HCT116 (cell line): ENCODE measurements at regions not wholly inside any gene's neighbourhood (a gene's known extent, or its start where the extent isn't known, plus 50 kb on each side); places are given as distances from the start of the nearest gene placed in this dataset.
"Not testable (repeated sequence)": the region's sequence is repeated elsewhere in the genome, so short reads cannot be mapped to it uniquely, and the experiment has no call there.

Source experiments
- ATAC-seq: fragments of 200-7000 bp; cut with Tn5 transposase; 2 replicates; pipeline ENCODE4 v1.9.1; 2020; ENCODE audit warnings: mild to moderate bottlenecking, moderate library complexity
- BruUV-seq: library from RNA; stranded (reverse); fragments of 400-500 nt; replicated peaks from 2 replicates; lab custom pipeline; 2021; lab: Mats Ljungman, UMichigan
- CTCF ChIA-PET: fragments of 300-600 bp; sonication (Branson Sonifier 250); formaldehyde crosslinking; loops from one replicate; lab custom pipeline; 2021; ENCODE audit warnings: antibody characterized with exemption; lab: Charles Lee
- POLR2A ChIA-PET: fragments of 300-600, 350-600 bp; sonication (Branson Sonifier 250); formaldehyde crosslinking; loops from one replicate; lab custom pipeline; 2021; ENCODE audit warnings: antibody characterized with exemption; lab: Charles Lee
- RAD21 ChIA-PET, 2 experiments: fragments of 300-600 bp; sonication (Branson Sonifier 250); formaldehyde crosslinking; loops; one replicate each; lab custom pipeline; 2023; ENCODE audit warnings: low total read pairs in 2 of 2; ENCODE audit not compliant: uncharacterized antibody in 2 of 2, unreplicated experiment in 2 of 2, low non-redundant PET in 1 of 2; lab: Charles Lee
- DNase-seq: peaks from one replicate; pipeline ENCODE4 v3.0.0-alpha.2; 2010; ENCODE audit warnings: low read depth, low spot score
- H2AFZ ChIP-seq: fragments of 200-600 bp; shearing (Covaris generic), sonication (generic); 2 replicates; pipeline ENCODE4 v1.6.1; 2017; ENCODE audit warnings: low read depth, mixed run types, mixed read lengths, antibody characterized with exemption, low read length; ENCODE audit not compliant: poor library complexity, severe bottlenecking
- H3K27ac ChIP-seq: 2 replicates; pipeline ENCODE4 v1.5.1; 2012; ENCODE audit warnings: low read depth, low read length
- H3K27me3 ChIP-seq: fragments of 200-600 bp; sonication (generic); 2 replicates; pipeline ENCODE4 v1.6.1; 2016; ENCODE audit warnings: mixed run types, low read length, mixed read lengths; ENCODE audit not compliant: insufficient read depth
- H3K36me3 ChIP-seq, 2 experiments: fragments of 200-500 bp in 1 of 2; fragments of 200-600 bp in 1 of 2; sonication (Bioruptor generic) in 1 of 2; sonication (generic) in 1 of 2; 2 replicates each; pipeline versions ENCODE4 v1.5.1 to v1.6.1; 2014 to 2016; ENCODE audit warnings: low read length in 2 of 2, inconsistent platforms in 1 of 2, mixed read lengths in 1 of 2, mixed run types in 1 of 2; ENCODE audit not compliant: insufficient read depth in 2 of 2, control insufficient read depth in 1 of 2
- H3K4me1 ChIP-seq, 2 experiments: fragments of 200-600 bp in 1 of 2; sonication (generic) in 1 of 2; 2 replicates each; pipeline versions ENCODE4 v1.5.1 to v1.6.1; 2012 to 2017; ENCODE audit warnings: low read length in 2 of 2, inconsistent platforms in 1 of 2, mild to moderate bottlenecking in 1 of 2, mixed read lengths in 1 of 2, mixed run types in 1 of 2, moderate library complexity in 1 of 2; ENCODE audit not compliant: insufficient read depth in 2 of 2, control insufficient read depth in 1 of 2
- H3K4me2 ChIP-seq: fragments of 200-600 bp; sonication (generic); 2 replicates; pipeline ENCODE4 v1.6.1; 2017; ENCODE audit warnings: mixed run types, low read length, mixed read lengths
- H3K4me3 ChIP-seq, 2 experiments: fragments of 200-600 bp in 1 of 2; sonication (generic) in 1 of 2; replicated peaks in 1 of 2; 2 replicates each; pipeline ENCODE4 v1.5.1; 2011 to 2016; ENCODE audit warnings: low read length in 2 of 2, control low read depth in 1 of 2, low read depth in 1 of 2, mild to moderate bottlenecking in 1 of 2, mixed read lengths in 1 of 2, mixed run types in 1 of 2
- H3K79me2 ChIP-seq: fragments of 200-600 bp; sonication (generic); 2 replicates; pipeline ENCODE4 v1.6.1; 2017; ENCODE audit warnings: mild to moderate bottlenecking, mixed run types, low read length, moderate library complexity, mixed read lengths; ENCODE audit not compliant: insufficient read depth
- H3K9ac ChIP-seq: fragments of 200-600 bp; sonication (generic); 2 replicates; pipeline ENCODE4 v1.6.1; 2016; ENCODE audit warnings: low read length, mixed read lengths
- H3K9me2 ChIP-seq: fragments of 200-600 bp; sonication (generic), shearing (Covaris generic); 2 replicates; pipeline ENCODE4 v1.6.1; 2017; ENCODE audit warnings: mixed run types, mild to moderate bottlenecking, moderate library complexity; ENCODE audit not compliant: insufficient read depth
- H3K9me3 ChIP-seq, 2 experiments: fragments of 200-500 bp in 1 of 2; fragments of 200-600 bp in 1 of 2; sonication (Bioruptor generic) in 1 of 2; sonication (generic) in 1 of 2; 2 replicates each; pipeline ENCODE4 v1.6.1; 2014 to 2017; ENCODE audit warnings: low read length in 2 of 2, mixed read lengths in 2 of 2, inconsistent platforms in 1 of 2, low read depth in 1 of 2, mild to moderate bottlenecking in 1 of 2, mixed run types in 1 of 2, moderate library complexity in 1 of 2; ENCODE audit not compliant: control insufficient read depth in 1 of 2, insufficient read depth in 1 of 2
- H4K20me1 ChIP-seq: fragments of 200-600 bp; sonication (generic), shearing (Covaris generic); 2 replicates; pipeline ENCODE4 v1.6.1; 2017; ENCODE audit warnings: mixed run types, mild to moderate bottlenecking, moderate library complexity; ENCODE audit not compliant: insufficient read depth
- ATF3 ChIP-seq: IDR thresholded peaks from 2 replicates; pipeline ENCODE4 v1.6.1; 2012
- CBX3 ChIP-seq: IDR thresholded peaks from 2 replicates; pipeline ENCODE4 v1.6.1; 2012; ENCODE audit warnings: low read depth
- CEBPB ChIP-seq: IDR thresholded peaks from 2 replicates; pipeline ENCODE4 v1.6.1; 2012; ENCODE audit warnings: low read depth
- EGR1 ChIP-seq: IDR thresholded peaks from 2 replicates; pipeline ENCODE4 v1.6.1; 2012; ENCODE audit warnings: low read depth
- FOSL1 ChIP-seq: IDR thresholded peaks from 2 replicates; pipeline ENCODE4 v1.6.1; 2012; ENCODE audit warnings: low read depth
- JUND ChIP-seq: IDR thresholded peaks from 2 replicates; pipeline ENCODE4 v1.6.1; 2012
- POLR2A ChIP-seq: IDR thresholded peaks from 2 replicates; pipeline ENCODE4 v1.7.0; 2011; ENCODE audit warnings: borderline replicate concordance; ENCODE audit not compliant: insufficient read depth, insufficient read length; ENCODE audit errors: extremely low read depth
- RAD21 ChIP-seq: IDR thresholded peaks from 2 replicates; pipeline ENCODE4 v1.6.1; 2012; ENCODE audit warnings: low read depth, mild to moderate bottlenecking
- SRF ChIP-seq: IDR thresholded peaks from 2 replicates; pipeline ENCODE4 v1.6.1; 2012; ENCODE audit warnings: low read depth
- TCF7L2 ChIP-seq: IDR thresholded peaks from 2 replicates; pipeline ENCODE4 v1.7.0; 2011; ENCODE audit warnings: borderline replicate concordance, inconsistent platforms; ENCODE audit not compliant: insufficient read depth, insufficient read length; ENCODE audit errors: extremely low read depth
- YY1 ChIP-seq: IDR thresholded peaks from 2 replicates; pipeline ENCODE4 v1.6.1; 2011; ENCODE audit warnings: low read length, low read depth, moderate library complexity, mild to moderate bottlenecking; ENCODE audit not compliant: insufficient replicate concordance; ENCODE audit errors: extremely low read depth
- ZNF274 ChIP-seq: fragments of 200-500 bp; sonication (Bioruptor generic); IDR thresholded peaks from 2 replicates; pipeline ENCODE4 v1.6.1; 2014; ENCODE audit warnings: mild to moderate bottlenecking, low read depth, low read length, inconsistent platforms
- intact Hi-C: fragments of 100-400 bp; cut with micrococcal nuclease; formaldehyde crosslinking; loops from 2 replicates; pipeline ENCODE4 v1.10.0; 2022
- TF ChIP-seq, protein P1 (sequence below), 3 experiments: fragments of 200-600 bp in 1 of 3; sonication (generic) in 1 of 3; IDR thresholded peaks in 2 of 3; conservative IDR thresholded peaks in 1 of 3; 2 replicates each; pipeline ENCODE4 v1.5.1; 2012 to 2017; ENCODE audit warnings: low read depth in 2 of 3, low read length in 2 of 3, antibody characterized with exemption in 1 of 3, borderline replicate concordance in 1 of 3, control low read depth in 1 of 3, mild to moderate bottlenecking in 1 of 3, mixed read lengths in 1 of 3, mixed run types in 1 of 3, moderate library complexity in 1 of 3; ENCODE audit not compliant: insufficient read depth in 1 of 3
- TF ChIP-seq, protein P2 (sequence below): IDR thresholded peaks from 2 replicates; pipeline ENCODE4 v1.6.1; 2012

- H4K20me1 ChIP-seq, intact Hi-C loops, DNase-seq, ATAC-seq, H3K9me3 ChIP-seq, RAD21 ChIA-PET, POLR2A ChIA-PET, H3K27ac ChIP-seq, H3K4me3 ChIP-seq, H2AFZ ChIP-seq, H3K9ac ChIP-seq, H3K4me1 ChIP-seq, H3K4me2 ChIP-seq, H3K9me2 ChIP-seq, H3K36me3 ChIP-seq, BruUV-seq, H3K79me2 ChIP-seq, CTCF ChIA-PET: not testable (repeated sequence)
- H3K27me3 ChIP-seq: peaks cover 16% of the 10 kb centered on the region
Observed at GRCh38 chr3:180786227-180786626, 106.9 kb upstream of the CCDC39 start.

- no peaks in the 10 kb centered on the region for H3K4me1 ChIP-seq
- no peak for ATAC-seq
- H3K9me3 ChIP-seq: no peaks in the 10 kb centered on the region
- H3K27me3 ChIP-seq: peaks cover 20% of the 10 kb centered on the region
- H3K79me2 ChIP-seq: no peaks in the 10 kb centered on the region
- no peak overlapping the region for H3K4me3 ChIP-seq
- no peaks in the 10 kb centered on the region for H3K36me3 ChIP-seq
- POLR2A ChIA-PET: no interaction called here
- CTCF ChIA-PET: no interaction called here
- H4K20me1 ChIP-seq: no peaks in the 10 kb centered on the region
- intact Hi-C loops: no loop called here
- H3K9ac ChIP-seq: no peak overlapping the region
- H2AFZ ChIP-seq: no peak overlapping the region
- RAD21 ChIA-PET: no interaction called here
- TF ChIP-seq, protein P1, sequence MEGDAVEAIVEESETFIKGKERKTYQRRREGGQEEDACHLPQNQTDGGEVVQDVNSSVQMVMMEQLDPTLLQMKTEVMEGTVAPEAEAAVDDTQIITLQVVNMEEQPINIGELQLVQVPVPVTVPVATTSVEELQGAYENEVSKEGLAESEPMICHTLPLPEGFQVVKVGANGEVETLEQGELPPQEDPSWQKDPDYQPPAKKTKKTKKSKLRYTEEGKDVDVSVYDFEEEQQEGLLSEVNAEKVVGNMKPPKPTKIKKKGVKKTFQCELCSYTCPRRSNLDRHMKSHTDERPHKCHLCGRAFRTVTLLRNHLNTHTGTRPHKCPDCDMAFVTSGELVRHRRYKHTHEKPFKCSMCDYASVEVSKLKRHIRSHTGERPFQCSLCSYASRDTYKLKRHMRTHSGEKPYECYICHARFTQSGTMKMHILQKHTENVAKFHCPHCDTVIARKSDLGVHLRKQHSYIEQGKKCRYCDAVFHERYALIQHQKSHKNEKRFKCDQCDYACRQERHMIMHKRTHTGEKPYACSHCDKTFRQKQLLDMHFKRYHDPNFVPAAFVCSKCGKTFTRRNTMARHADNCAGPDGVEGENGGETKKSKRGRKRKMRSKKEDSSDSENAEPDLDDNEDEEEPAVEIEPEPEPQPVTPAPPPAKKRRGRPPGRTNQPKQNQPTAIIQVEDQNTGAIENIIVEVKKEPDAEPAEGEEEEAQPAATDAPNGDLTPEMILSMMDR (IDR thresholded peaks at IDR 0.05 in 2 of 3, conservative IDR thresholded peaks at IDR 0.05 in 1 of 3; ENCODE audit: borderline replicate concordance in 1 of 3, insufficient read depth in 1 of 3, low read depth in 2 of 3, low read length in 2 of 3): no peak
- no peak for TF ChIP-seq YY1
- TF ChIP-seq, protein P2, sequence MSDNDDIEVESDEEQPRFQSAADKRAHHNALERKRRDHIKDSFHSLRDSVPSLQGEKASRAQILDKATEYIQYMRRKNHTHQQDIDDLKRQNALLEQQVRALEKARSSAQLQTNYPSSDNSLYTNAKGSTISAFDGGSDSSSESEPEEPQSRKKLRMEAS: no peak
- TF ChIP-seq TCF7L2: no peak
- TF ChIP-seq JUND: no peak
- TF ChIP-seq ZNF274: no peak
- no peak for TF ChIP-seq POLR2A
- TF ChIP-seq EGR1: no peak
- no peak for TF ChIP-seq FOSL1
- no peak for TF ChIP-seq SRF
- TF ChIP-seq ATF3: no peak
- no peak for TF ChIP-seq RAD21
- no peak for TF ChIP-seq CEBPB
- TF ChIP-seq CBX3: no peak
- no peak overlapping the region for H3K4me2 ChIP-seq
- DNase-seq: no peak
- H3K27ac ChIP-seq: no peak overlapping the region
- BruUV-seq: no TSS peak
- H3K9me2 ChIP-seq: no peaks in the 10 kb centered on the region; the same call in 1 of the 2 replicates
Observed at GRCh38 chr3:180789774-180790173, 110.5 kb upstream of the CCDC39 start.
